ENCODE measurements at regions not wholly inside any gene's neighbourhood (a gene's known extent, or its start where the extent isn't known, plus 50 kb on each side); places are given as distances from the start of the nearest gene placed in this dataset.

GRCh38 chr1:208418667-208419066 is 174.5 kb upstream of the PLXNA2 start:
- TF ChIP-seq ZFX (IDR thresholded peaks at IDR 0.05; ENCODE audit: borderline replicate concordance): no peak
- TF ChIP-seq, protein P1, sequence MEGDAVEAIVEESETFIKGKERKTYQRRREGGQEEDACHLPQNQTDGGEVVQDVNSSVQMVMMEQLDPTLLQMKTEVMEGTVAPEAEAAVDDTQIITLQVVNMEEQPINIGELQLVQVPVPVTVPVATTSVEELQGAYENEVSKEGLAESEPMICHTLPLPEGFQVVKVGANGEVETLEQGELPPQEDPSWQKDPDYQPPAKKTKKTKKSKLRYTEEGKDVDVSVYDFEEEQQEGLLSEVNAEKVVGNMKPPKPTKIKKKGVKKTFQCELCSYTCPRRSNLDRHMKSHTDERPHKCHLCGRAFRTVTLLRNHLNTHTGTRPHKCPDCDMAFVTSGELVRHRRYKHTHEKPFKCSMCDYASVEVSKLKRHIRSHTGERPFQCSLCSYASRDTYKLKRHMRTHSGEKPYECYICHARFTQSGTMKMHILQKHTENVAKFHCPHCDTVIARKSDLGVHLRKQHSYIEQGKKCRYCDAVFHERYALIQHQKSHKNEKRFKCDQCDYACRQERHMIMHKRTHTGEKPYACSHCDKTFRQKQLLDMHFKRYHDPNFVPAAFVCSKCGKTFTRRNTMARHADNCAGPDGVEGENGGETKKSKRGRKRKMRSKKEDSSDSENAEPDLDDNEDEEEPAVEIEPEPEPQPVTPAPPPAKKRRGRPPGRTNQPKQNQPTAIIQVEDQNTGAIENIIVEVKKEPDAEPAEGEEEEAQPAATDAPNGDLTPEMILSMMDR (IDR thresholded peaks at IDR 0.05): no peak
- no peak overlapping the region for H3K27ac ChIP-seq

DNA sequence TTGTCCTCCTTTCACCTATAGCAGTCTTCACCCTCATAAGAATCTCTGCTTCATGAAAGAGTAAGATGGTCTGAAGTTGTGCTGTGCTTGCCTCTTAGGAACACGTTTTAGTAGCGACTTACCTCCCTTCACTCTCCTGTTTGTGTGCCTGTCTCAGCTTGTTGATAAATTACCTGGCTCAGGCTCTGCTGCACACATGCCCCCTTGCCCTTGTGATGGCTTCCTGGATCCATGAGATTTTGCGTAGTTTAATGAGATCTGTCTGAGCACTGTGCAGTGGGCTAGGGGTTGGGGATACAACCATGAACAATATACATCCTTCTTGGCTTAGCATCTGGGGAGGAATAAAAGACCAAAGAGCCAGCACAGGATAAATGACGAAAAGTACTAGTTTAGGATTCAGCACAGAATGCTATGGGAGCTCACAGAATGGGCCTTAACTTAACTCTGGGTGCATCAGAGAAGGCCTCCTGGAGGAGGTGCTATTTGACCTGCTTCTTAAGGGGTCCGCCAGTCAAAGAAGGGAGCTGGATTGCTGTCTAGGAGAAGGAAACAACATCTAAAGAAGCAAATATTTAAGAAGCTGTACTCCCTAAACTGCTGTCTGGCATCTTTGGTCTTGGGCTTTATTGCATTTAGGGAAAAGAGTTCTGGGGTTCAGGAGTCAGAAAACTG is 175.7 kb upstream of the PLXNA2 start:
- TF ChIP-seq, protein P1 (IDR thresholded peaks at IDR 0.05): no peak
- TF ChIP-seq ZFX (IDR thresholded peaks at IDR 0.05; ENCODE audit: borderline replicate concordance): no peak
- H3K27ac ChIP-seq: no peak overlapping the region

- TF ChIP-seq, protein P1 (IDR thresholded peaks at IDR 0.05): no peak
- no peak for TF ChIP-seq ZFX (IDR thresholded peaks at IDR 0.05; ENCODE audit: borderline replicate concordance)
- no peak overlapping the region for H3K27ac ChIP-seq
These were observed 176.5 kb upstream of the PLXNA2 start for GRCh38 chr1:208420696-208421095.

DNA sequence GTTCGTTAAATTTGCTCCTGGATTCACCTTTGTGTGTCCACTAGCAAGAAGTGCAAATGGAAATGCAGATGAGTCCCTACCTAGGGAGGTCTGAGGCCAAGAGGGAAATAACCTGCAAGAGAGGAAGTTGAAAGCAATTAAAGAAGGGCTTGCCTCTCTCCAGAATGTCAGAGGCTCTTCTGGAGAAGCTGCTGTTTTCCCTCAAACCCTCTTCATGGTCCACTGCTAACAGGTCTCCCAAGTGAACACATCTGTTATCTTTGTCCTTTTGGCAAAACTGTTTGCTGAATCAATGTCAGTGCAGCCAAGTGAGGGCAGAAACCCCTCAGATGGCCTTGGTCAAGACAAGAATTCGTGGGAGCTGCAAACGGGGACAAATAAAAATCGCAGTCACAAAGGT is 177.3 kb upstream of the PLXNA2 start:
- no peak overlapping the region for H3K27ac ChIP-seq
- TF ChIP-seq, protein P1 (IDR thresholded peaks at IDR 0.05): no peak
- no peak for TF ChIP-seq ZFX (IDR thresholded peaks at IDR 0.05; ENCODE audit: borderline replicate concordance)

DNA sequence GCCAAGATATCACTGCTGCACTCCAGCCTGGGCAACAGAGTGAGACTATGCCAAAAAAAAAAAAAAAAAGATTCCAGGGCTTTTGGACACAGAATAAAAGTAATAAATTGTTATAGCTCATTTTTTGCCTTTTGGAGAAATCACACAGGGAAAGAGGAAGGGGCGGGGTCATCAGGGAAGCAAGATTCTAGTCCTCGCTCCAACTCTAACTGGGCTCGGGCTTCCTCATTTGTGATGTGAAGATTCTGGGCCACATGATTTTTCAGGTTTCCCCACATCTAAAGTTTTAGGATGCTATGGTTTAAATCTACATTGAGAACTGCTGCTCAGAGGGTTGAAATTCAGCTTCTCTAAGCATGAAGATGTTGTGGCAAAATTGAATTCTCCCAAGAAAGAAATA is 179.3 kb upstream of the PLXNA2 start:
- no peak for TF ChIP-seq ZFX (IDR thresholded peaks at IDR 0.05; ENCODE audit: borderline replicate concordance)
- TF ChIP-seq, protein P1 (IDR thresholded peaks at IDR 0.05): no peak
- no peak overlapping the region for H3K27ac ChIP-seq

- TF ChIP-seq, protein P1 (IDR thresholded peaks at IDR 0.05): no peak
- TF ChIP-seq ZFX (IDR thresholded peaks at IDR 0.05; ENCODE audit: borderline replicate concordance): no peak
- H3K27ac ChIP-seq: no peak overlapping the region
These were observed 180.9 kb upstream of the PLXNA2 start for GRCh38 chr1:208425096-208425495.

GRCh38 chr1:208430220-208430619 is 186.0 kb upstream of the PLXNA2 start:
- TF ChIP-seq ZFX (IDR thresholded peaks at IDR 0.05; ENCODE audit: borderline replicate concordance): no peak
- TF ChIP-seq, protein P1 (IDR thresholded peaks at IDR 0.05): no peak
- H3K27ac ChIP-seq: no peak overlapping the region
